Stimulated activated CD4-positive, alpha-beta T cell treated with anti-CD3 and anti-CD28 coated beads, TNF-alpha, amount 100 ng/mL, for 48 hours (primary cell): ENCODE measurements at regions not wholly inside any gene's neighbourhood (a gene's known extent, or its start where the extent isn't known, plus 50 kb on each side); places are given as distances from the start of the nearest gene placed in this dataset.

Experiments used
- DNase-seq, 3 donors: peaks; one replicate each; pipeline ENCODE4 v3.0.0-alpha.2; 2020; ENCODE audit warnings: low read depth in 3 of 3

DNA sequence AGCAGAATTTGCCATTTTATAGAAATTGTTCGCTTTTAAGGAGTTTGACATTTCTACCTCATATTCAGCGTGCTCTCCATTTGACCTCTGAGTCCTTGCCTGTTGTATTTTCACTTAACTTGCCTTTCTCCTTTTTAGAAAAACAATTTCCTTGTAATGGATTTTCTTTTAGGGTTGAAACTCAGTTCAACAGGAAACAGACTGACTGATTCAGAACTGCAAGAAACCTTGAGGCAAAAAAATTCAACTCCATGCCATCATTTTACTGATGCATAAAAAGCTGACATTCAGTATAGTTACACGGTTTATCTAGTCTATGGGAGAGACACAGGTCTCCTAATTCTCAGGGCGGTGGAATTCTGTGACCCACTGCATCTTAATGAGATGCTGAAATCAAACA, 59.8 kb downstream of the MRPS30 start:
- no peak for DNase-seq

DNA sequence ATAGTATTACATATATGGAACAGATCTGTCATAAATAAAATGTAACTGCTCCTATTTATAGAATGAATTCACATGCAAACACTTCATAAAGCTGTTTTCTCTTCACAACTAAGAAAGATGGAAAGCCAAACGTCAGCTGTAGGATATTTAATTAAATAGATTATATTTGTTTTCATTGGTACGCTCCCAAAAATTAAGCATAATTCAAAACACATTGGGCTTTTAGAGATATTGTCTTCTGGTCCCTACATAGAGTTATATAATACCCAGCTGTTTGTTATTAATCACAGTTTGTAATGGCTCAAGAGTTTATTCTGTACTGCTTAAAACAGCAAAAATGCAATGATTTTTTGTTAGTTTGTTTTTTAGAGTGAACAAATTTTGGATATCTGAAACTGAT, 61.2 kb downstream of the MRPS30 start:
- no peak for DNase-seq

DNA sequence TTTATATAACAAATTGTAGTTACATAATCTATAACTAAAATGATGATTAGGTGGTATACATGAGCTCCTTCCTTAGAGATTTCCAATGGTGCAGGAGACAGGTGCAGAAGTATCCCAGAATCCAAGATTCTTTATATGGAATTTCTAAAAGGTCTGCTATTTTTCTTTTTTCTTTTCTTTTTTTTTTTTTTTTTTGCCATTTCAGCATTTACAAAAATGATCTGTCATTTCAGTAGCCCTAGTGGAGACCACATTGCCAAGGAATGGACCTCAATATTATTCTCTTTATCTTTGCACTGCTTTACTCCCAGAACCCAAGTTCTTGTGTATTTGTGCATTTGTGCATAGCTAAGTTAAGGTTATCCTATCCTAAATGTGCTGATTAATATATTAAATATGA, 61.7 kb downstream of the MRPS30 start:
- no peak for DNase-seq

DNA sequence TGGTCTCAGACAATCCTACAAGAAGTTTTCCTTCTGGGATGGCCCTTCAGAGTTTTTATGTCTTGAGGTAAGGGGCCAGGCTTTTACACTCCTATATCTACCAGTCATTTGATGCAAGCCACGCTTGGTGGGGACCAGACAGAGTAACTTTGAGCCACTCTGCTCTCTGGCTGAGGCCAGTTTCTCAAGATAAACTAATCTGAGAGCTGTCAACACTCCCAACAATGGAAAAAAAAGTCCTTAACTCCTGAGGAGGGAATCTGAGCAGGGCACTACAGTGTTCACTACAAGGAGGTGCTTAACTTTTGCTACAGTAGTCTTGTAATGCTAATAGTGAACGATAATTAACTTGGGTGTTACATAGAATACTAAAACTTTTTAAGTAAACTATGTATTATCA, 62.7 kb downstream of the MRPS30 start:
- DNase-seq: no peak

DNA sequence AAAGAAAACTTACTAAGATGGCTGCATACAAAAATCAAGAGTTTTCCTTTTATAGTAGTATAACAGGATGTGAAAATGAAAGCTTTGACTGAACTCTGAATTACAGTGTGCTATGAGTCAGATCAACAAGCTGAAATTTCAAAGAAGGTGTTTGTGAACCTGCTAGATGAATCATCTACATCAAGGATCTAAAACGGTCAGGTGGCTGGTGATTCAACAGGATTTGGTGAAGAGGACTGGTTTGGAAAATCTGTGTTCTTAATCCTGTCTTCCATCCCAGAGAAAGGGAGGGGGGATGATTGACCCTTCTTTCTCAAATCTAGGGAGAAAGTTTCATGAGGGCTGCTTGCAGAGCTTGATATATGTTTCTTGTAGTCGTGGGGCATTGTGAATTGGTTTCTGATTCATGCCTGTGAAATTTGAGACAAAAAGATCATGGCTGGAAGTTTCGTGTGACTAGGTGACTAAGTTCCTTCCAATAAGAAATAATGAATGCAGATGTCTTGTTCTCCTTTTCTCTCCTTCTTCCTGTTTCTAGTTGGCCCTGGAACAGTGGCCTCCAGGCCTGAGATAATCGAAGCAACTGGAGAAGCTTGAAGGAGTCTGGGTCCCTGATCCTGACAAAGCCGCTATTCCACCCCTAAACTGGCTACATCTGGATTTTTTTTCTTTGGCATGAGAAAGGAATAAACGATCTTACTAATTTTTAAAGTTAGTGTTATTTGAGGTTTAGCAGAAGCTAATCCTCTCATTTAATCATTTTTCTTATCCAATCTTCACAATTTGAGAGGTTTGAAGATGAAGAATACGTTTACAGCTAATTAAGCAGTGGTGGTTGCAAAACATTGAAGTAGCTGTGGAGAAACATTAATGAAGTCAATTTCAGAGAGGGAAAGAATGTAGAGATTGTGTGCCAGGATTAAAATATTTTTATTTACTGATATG, 67.2 kb downstream of the MRPS30 start:
- DNase-seq: peak in 1 of 3 donors; percentile 17

DNA sequence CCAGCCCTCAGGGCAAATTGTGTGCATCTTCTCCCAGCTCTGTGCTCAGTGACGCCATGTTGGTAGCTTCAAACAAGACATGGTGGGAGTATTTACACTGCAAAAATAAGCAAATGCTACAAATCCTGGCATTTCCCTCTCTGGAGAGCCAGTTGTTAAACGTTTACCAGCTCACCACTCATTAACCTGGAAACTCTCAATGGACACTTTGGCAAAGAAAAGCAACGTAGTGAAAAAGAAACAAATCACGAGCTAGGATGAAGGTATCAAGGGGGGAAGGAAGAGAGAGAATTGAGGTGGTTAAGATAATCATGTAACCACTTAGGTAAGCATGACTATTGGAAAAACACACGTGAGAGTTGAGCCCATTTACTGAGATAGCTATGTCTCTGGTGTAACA, 72.5 kb downstream of the MRPS30 start:
- no peak for DNase-seq

DNA sequence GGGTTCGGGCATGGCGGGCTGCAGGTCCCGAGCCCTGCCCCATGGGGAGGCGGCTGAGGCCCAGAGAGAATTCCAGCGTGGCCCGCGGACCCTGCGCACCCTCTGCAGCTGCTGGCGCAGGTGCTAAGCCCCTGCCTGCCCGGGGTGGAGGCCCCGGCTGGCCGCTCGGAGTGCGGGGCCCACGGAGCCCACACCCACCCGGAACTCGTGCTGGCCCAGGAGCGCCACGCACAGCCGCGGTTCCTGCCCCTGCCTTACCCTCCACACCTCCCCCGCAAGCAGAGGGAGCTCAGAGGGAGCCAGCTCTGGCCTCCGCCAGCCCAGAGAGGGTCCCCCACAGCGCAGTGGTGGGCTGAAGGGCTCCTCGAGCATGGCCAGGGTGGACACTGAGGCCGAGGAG, 75.3 kb downstream of the MRPS30 start:
- no peak for DNase-seq

DNA sequence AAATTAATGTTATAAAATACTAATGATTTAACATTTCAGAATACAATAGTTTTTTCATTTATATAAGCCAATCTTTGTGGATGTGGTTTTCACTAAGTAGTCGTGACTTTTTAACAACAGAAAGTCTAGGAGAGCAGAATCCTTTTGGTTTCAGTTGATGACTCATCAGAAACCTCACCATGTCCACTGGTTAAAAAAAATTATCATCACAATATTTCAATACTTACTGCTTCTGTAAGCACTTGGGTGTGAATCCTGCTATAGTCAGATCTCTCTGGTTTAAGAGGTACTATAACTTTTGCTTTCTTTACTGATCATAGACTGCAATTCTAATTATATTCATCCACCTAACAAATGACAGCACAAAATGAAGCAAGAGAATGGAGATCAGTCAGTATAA, 77.2 kb downstream of the MRPS30 start:
- DNase-seq: no peak

DNA sequence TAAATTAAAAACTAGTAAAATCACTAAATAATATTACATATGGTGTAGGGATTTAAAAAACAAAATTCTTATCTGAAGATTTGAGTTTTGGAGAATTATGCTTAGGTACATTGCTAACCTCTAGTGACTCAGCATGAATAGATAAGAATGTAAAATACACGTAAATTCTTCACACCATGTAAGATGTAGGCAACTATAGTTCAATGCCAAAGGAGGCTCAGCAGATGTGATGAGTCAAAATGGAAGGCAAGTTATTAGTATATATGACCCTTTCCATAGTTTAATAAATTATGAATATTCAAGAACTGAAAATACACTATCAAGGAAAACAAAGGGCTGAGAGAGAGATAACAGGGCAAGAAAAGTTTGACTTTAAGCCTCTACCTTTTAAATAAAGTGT, 79.0 kb downstream of the MRPS30 start:
- no peak for DNase-seq

DNA sequence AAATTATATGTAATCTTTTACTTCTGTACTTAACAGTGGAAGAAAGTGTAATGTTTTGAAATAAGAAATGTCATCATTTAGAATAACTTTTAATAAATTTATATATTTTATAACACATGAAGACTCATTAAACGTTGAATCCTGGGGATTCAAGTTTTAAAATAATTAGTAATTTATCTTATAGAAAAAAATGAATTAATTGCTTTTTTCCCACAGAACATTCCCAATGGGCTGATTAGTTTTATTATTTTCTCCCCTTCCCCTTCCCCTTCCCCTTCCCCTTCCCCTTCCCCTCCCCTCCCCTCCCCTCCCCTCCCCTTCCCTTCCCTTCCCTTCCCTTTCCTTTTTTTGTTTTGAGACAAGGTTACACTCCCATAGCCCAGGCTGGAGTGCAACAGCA, 79.7 kb downstream of the MRPS30 start:
- DNase-seq: no peak

DNA sequence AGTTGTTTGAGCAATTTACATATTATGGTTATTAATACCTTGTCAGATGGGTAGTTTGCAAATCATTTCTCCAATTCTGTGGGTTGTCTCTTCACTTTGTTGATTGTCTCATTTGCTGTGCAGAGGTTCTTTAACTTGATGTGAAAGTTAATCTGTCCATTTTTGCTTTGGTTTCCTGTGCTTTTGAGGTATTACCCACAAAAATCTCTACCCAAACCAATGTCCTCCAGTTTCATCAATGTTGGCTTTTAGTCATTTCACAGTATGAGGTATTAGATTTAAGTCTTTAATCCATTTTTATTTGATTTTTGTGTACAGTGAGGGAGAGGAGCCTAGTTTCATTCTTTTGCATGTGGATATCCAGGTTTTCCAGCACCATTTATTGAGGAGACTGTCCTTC, 82.4 kb downstream of the MRPS30 start:
- no peak for DNase-seq

DNA sequence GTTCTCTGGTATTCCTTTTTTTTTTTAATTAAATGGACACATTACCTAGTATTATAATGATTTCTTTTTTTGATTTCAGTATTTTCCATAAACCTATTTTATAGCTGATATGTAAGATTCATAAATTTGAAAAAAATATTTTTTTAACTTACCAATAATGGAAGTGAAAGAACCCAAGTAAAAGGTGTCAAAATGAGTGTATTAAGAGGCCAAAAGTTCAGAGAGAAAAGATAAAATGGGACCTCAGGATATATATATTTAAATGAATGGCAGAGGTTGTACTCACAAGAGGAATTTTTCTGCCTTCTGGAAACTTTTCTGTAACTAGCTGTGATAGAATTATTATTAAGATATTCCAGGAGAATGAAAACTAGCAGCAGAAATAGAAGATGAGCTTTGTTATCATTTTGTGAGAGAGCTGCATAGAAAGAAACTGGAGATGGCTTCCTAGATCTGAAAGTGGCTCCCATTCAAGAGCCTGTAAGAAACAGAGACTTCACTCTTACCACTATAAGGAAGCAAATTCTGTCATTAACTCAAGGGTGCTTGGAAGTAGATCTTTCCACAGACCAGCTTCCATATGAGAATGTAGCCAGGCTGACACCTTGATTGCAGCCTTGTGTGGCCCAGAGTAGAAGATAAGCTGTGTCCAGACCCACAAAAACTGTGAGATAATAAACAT, 91.7 kb downstream of the MRPS30 start:
- DNase-seq: no peak

DNA sequence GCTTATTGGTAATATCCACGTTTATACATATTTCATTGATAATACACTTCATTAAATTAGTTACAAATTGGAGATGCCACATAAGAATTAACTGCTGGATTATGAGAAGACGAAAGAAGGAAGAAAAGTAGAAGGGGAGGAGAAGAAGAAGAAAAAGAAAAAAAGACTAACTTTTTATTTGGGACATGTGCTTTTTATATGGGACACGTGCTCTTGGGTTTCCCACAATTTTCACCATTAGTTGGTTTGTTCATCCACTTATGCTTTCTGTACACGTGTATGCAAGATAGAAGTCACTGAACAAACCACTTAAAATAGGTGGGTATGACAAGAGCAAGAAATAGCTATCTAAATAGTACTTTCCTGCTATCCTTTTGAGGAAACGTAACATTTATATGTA, 98.6 kb downstream of the MRPS30 start:
- no peak for DNase-seq

DNA sequence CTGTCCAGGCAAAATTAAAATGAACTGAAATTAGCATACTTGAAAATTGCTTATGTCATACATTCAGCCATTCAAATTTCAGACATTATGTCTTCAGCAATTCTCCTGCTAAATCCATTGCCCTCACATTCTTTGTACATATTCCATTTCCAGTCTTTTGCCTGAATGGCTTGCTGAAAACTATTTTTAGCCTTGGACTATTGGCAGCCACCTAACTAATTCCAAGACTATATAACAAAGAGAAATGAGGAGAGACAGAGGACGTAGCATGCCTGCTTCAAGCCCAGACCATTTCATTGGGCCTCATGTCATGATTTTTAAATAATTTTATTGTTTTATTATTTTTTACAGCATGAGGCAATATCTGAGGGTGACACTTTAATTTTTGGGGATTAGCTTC, 100.3 kb downstream of the MRPS30 start:
- DNase-seq: no peak

DNA sequence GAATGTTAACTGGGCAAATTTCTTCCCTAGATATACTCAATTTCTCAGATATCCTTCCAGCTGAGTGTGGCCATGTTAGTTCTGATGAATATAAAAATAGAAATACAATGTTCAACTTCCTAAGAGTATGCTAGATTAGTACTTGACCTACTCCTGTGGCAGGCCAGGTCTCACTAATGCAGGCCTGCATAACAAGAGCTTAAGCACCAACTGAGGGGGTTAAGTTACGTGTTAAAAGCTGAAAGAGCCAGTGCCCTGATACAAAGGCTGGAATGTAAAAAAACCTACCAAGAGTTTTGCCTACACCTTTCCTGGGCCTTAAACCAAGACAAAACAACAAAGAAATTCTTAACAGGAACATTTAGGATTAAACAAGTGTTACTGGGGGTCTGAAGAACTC, 102.8 kb downstream of the MRPS30 start:
- no peak for DNase-seq

DNA sequence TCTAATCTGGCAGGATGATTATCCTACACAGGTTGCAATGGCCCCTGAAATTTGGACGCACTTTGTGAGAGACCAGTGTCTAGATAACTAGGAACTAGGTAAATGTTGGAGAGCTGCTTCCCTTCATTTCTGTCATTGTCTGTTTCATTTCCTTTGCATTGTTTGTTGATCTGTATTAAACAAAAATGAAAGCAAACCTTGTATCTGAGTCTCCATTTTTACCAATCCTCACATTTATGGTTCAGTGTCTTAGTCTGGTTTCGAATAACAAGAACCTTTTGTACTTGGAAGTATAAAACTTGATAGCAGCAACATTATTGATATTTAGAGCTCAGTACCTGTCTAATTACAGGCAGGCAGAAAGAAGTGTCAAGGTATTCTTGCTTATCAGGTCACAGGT, 105.5 kb downstream of the MRPS30 start:
- no peak for DNase-seq

DNA sequence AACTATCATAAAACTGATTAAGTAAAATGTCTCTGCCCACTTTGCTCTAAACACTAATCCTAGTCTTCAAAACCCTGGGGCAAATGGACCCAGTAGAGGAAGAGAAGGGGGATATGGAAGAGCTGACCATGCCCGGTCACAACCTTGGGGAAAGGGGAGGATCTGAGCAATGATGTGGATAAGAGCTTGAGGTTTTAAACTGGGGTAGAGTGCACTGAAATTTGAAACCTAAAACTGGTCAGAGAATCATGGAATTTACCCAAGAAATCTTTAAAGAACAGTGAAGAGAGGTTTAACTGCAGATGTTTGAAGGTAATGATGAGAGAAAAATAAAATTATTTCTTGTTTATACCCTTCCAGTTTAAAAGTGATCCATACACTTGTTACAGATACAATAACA, 110.8 kb downstream of the MRPS30 start:
- DNase-seq: no peak

DNA sequence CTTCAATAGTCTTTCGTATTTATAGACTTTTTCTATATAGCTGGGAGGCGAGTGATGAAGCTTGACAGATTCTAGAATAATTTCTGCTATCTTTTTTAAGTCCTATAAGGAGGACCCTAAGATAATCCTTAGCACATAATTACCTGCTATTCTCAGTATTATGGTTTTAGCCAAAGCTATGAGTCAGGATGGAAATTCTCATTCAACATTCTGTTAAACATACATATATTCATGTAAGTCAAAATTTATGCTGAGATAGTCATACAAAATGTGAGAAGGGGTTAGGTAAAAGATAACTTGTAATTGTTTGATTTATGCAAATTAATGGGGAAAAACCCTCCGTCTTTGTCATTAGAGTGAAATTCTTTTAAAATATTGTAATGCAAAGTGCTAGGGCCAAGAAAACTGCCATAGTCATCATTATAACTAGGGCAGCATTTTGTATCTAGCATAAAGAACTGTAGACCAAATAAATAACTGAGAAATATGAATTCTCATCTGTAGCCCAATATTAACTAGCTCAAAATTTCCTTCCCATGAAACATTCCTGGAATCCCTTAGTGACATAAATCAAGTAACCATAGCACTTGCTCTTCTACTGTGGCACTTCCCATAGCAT, 118.5 kb downstream of the MRPS30 start:
- no peak for DNase-seq

DNA sequence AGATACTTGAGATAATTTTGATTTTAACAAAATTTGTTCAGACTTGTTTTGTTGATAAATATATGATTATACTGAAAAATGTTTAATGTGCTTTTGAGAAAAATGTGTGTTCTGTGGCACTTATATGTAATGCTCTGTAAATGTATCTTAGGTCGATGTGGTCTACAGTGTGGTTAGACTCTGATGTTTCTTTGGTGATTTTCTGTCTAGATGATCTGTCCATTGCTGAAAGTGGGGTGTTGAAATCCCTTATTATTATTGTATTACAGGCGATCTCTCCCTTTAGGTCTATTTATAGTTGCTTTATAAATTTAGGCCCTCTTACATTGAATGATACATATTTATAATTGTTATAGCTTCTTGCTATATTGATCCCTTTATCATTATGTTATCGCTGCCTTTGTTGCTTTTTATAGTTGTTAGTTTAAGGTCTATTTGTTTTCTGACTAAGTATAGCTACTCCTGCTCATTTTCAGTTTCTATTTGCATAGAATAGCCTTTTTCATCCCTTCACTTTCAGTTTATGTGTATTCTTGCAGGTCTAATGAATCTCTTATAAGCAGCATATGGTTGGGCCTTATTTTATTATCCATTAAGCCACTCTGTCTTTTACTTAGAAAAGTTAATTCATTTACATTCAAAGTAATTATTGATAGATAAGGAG, 124.3 kb downstream of the MRPS30 start:
- no peak for DNase-seq

DNA sequence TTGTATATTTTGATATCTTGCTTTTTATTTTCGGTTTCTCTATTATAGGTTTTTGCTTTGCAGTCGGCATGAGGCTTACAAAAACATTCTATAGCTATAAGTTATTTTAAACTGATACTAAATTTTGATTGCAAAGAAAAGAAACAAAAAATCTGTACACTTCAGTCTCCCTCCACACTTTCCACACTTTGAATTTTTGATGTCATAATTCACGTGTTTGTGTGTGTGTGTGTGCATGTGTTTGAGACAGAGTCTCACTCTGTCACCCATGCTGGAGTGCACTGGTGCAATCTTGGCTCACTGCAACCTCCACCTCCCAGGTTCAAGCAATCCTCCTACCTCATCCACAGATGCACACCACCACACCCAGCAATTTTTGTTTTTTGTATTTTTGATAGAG, 124.9 kb downstream of the MRPS30 start:
- DNase-seq: no peak

DNA sequence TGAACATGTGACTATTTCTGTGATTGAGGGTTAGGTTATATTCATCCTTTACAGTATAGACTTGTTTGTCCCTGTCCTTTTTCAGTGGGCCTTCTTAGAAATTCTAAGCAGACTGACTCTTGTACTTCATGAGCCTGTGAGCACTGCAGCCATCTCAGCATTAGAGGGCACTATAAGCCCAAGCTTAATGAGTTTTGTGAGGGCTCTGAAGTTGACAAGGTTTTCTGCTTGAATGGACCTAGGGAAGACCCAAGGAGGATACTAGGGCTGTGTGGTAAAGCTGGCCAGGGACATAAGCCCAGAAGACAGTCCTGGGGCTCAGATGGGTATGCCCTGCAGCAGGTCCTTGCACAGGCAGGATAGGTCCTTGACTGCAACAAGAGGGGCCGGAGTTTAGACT, 126.5 kb downstream of the MRPS30 start:
- no peak for DNase-seq

DNA sequence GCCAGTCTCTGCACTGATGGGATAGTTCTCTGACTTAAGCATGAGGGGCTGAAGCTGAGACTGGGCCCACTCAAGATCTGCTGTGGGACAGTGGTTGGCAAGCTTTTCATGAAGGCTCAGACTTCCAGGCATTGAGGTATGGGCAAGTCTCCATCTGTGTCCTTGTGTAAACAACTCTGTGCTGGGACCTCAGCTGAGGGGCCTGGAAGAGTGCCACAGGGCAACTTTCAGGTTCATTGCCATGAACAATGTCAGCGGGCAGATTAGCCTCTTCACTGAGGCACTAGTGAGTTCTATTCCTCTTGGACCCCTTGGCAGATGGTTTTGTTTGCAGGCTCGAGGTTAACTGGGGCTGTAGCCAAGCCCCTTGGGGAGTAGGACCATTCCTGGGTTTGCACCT, 127.1 kb downstream of the MRPS30 start:
- no peak for DNase-seq
